ENCODE measurements at regions not wholly inside any gene's neighbourhood (a gene's known extent, or its start where the extent isn't known, plus 50 kb on each side); places are given as distances from the start of the nearest gene placed in this dataset.

GRCh38 chr15:45796433-45796832, 161.6 kb downstream of the SQOR start:
- no peak overlapping the region for H3K4me3 ChIP-seq (ENCODE audit: low read depth, low read length, poor library complexity, severe bottlenecking)
- intact Hi-C loops (cut with micrococcal nuclease; ENCODE audit: unreplicated experiment): loop anchor here (5.0 to 10.0 kb wide), 2 partner anchors 296 to 508 kb away; no protein-coding TSS in a partner anchor
- H2AFZ ChIP-seq (ENCODE audit: low read length): no peak overlapping the region
- H4K20me1 ChIP-seq (ENCODE audit: insufficient read depth, low read length): no peaks in the 10 kb centered on the region
- ChIA-PET CTCF (ENCODE audit: unreplicated experiment) (interaction anchor here (0.9 to 1.3 kb wide), 2 partner anchors 81 to 491 kb away, joined by 3 read pairs; no protein-coding TSS in a partner anchor), POLR2A (interaction anchor here (0.6 to 1.2 kb wide), 4 partner anchors 11 to 93 kb away, joined by 3 to 4 read pairs (median 3); no protein-coding TSS in a partner anchor)
- no peaks in the 10 kb centered on the region for H3K36me3 ChIP-seq (ENCODE audit: insufficient read depth, low read length)
- H3K4me2 ChIP-seq (ENCODE audit: low read length): no peak overlapping the region
- no peaks in the 10 kb centered on the region for H3K9me3 ChIP-seq (ENCODE audit: low read length)
- no peaks in the 10 kb centered on the region for H3K79me2 ChIP-seq (ENCODE audit: insufficient read depth, low read depth, low read length)
- no peak for DNase-seq (ENCODE audit: low spot score)
- H3K9me2 ChIP-seq (ENCODE audit: insufficient read depth, low read length): no peaks in the 10 kb centered on the region
- TF ChIP-seq CTCF (conservative IDR thresholded peaks at IDR 0.05; ENCODE audit: low read length) (no peak), EZH2phosphoT487 (IDR thresholded peaks at IDR 0.05; ENCODE audit: borderline replicate concordance, low read depth, low read length) (no peak)
- H3K4me1 ChIP-seq (ENCODE audit: insufficient read depth, low read length, poor library complexity, severe bottlenecking): peaks cover 17% of the 10 kb centered on the region
- no peak overlapping the region for H3K27ac ChIP-seq (ENCODE audit: low read depth, low read length, poor library complexity, severe bottlenecking)
- BruUV-seq (replicated peaks): no TSS peak

- CTCF ChIA-PET (ENCODE audit: unreplicated experiment): interaction anchor here (1.1 kb wide), 1 partner anchor 94 kb away, joined by 3 read pairs; no protein-coding TSS in a partner anchor
- H3K27ac ChIP-seq (ENCODE audit: low read depth, low read length, poor library complexity, severe bottlenecking): peak overlapping the region; percentile 13
Measured at GRCh38 chr15:45799508-45799907, 164.7 kb downstream of the SQOR start.

More at GRCh38 chr15:45799508-45799907, 164.7 kb downstream of the SQOR start:
- POLR2A ChIA-PET: no interaction called here
- Histone ChIP-seq H3K4me3 (ENCODE audit: low read depth, low read length, poor library complexity, severe bottlenecking) (no peak overlapping the region), H3K36me3 (ENCODE audit: insufficient read depth, low read length) (no peaks in the 10 kb centered on the region), H3K9me3 (ENCODE audit: low read length) (no peaks in the 10 kb centered on the region), H2AFZ (ENCODE audit: low read length) (peak overlapping the region; percentile 78), H3K4me1 (ENCODE audit: insufficient read depth, low read length, poor library complexity, severe bottlenecking) (peaks cover 14% of the 10 kb centered on the region), H4K20me1 (ENCODE audit: insufficient read depth, low read length) (no peaks in the 10 kb centered on the region), H3K4me2 (ENCODE audit: low read length) (peak overlapping the region; percentile 38), H3K79me2 (ENCODE audit: insufficient read depth, low read depth, low read length) (no peaks in the 10 kb centered on the region), H3K9me2 (ENCODE audit: insufficient read depth, low read length) (no peaks in the 10 kb centered on the region)
- no TSS peak for BruUV-seq (replicated peaks)
- intact Hi-C loops (cut with micrococcal nuclease; ENCODE audit: unreplicated experiment): loop anchor here (5.0 to 10.0 kb wide), 2 partner anchors 293 to 505 kb away; no protein-coding TSS in a partner anchor
- TF ChIP-seq EZH2phosphoT487 (IDR thresholded peaks at IDR 0.05; ENCODE audit: borderline replicate concordance, low read depth, low read length) (no peak), CTCF (conservative IDR thresholded peaks at IDR 0.05; ENCODE audit: low read length) (no peak)
- peak; percentile 32 for DNase-seq (ENCODE audit: low spot score)

Data from OCI-LY7 (cell line).